Hepatocyte (in vitro differentiated cells): ENCODE measurements at regions not wholly inside any gene's neighbourhood (a gene's known extent, or its start where the extent isn't known, plus 50 kb on each side); places are given as distances from the start of the nearest gene placed in this dataset.

ENCODE experiments used
- CTCF ChIP-seq: fragments of 200-600 bp; sonication (generic); IDR thresholded peaks from 2 replicates; pipeline ENCODE4 v1.5.1; 2016; ENCODE audit warnings: antibody characterized with exemption, mild to moderate bottlenecking; ENCODE audit not compliant: poor library complexity
- EZH2 ChIP-seq: fragments of 200-600 bp; sonication (generic); IDR thresholded peaks from 2 replicates; pipeline ENCODE4 v1.6.1; 2016; ENCODE audit warnings: antibody characterized with exemption, mild to moderate bottlenecking, borderline replicate concordance

GRCh38 chr5:39662945-39663344 is 238.2 kb upstream of the DAB2 start:
- TF ChIP-seq CTCF (no peak), EZH2 (no peak)
